Gastrocnemius medialis (tissue), 4 donors: ENCODE measurements at regions not wholly inside any gene's neighbourhood (a gene's known extent, or its start where the extent isn't known, plus 50 kb on each side); places are given as distances from the start of the nearest gene placed in this dataset.

Source experiments
- CTCF ChIP-seq, 5 experiments: fragments of 450-650 bp in 3 of 5; fragments of 200-600 bp in 2 of 5; sonication (generic) in 2 of 5; IDR thresholded peaks in 4 of 5; conservative IDR thresholded peaks in 1 of 5; 1 replicate in 4 of 5; 2 replicates in 1 of 5; pipeline ENCODE4 v1.5.1; 2016 to 2019; ENCODE audit warnings: antibody characterized with exemption in 5 of 5, mild to moderate bottlenecking in 3 of 5, moderate library complexity in 3 of 5
- POLR2A ChIP-seq, 2 donors: fragments of 450-650 bp; IDR thresholded peaks; one replicate each; pipeline ENCODE4 v1.6.1; 2017; ENCODE audit warnings: antibody characterized with exemption in 2 of 2, mild to moderate bottlenecking in 2 of 2, moderate library complexity in 2 of 2

GRCh38 chr2:12620759-12621158, 96.0 kb upstream of the TRIB2 start:
- TF ChIP-seq POLR2A (IDR thresholded peaks at IDR 0.05): no peak
- no peak for TF ChIP-seq CTCF (IDR thresholded peaks at IDR 0.05 in 4 of 5, conservative IDR thresholded peaks at IDR 0.05 in 1 of 5)
